NCI-H187 treated with DMSO at 0.1 percent for 48 hours (cell line): ENCODE measurements at regions not wholly inside any gene's neighbourhood (a gene's known extent, or its start where the extent isn't known, plus 50 kb on each side); places are given as distances from the start of the nearest gene placed in this dataset.

ENCODE experiments used
- DNase-seq: peaks from one replicate; lab custom pipeline; 2025; lab: John Stamatoyannopoulos, UW

- no peak for DNase-seq
Observed at GRCh38 chr5:166317425-166317824, 1974.0 kb upstream of the WWC1 start.

DNA sequence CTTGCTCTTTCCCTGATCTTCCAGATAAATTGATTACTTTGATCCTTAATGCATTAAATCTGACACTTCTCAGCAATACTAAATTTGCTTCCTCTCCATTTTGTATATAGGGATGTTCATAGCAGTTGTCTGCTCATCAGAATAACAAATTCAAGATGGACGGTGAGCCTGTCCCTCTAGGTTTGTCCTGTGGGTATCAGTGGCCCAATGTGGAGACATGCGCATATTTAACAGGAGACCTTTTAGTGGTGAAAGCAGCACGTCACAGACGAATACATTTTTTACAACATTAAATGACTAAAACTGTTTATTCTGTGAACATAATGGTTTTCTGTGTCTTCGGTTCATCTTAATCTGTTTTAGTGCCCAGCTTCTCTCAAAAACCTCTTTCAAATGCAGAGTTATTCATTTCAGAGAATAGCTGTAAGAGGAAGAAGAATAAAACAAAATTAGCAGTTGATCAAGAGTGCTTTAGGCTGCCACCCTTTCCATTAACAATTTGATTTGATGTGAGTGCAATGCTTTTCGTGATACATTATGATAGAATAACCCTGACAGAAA, 1970.4 kb upstream of the WWC1 start:
- DNase-seq = no peak

- no peak for DNase-seq
Observed at GRCh38 chr5:166324372-166324771, 1967.1 kb upstream of the WWC1 start.

DNA sequence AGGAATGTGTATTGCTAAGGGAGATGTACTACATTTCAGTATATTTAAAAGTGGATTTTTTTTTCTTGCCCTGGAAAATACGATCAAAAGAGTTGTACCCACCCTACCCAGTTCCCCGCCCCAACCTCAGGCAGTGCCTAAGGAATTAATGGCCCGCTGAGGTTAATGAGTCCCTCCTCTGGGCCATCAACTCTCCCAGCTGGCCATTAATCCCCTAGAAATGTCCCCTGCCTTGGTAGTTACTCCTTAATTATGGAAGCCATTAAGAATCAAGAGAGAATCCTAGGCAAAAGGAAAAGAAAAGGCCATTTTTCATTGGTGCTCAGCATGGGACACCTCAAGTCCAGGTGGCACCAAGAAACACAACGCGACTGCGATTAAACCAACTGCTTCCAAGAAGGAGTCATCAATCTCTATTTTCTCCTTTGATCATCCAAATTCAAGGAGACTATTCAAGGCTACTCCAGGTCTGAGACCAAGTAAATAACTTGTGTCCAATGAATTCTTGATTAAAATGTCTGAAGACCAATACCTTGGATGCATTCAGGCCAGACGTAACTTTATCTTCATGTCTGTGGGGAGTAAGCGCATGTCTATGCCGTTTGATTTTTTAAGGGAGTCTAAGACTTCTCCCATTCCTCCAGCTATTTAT, 1962.2 kb upstream of the WWC1 start:
- DNase-seq = no peak

- DNase-seq = no peak
Observed at GRCh38 chr5:166330036-166330435, 1961.4 kb upstream of the WWC1 start.

DNA sequence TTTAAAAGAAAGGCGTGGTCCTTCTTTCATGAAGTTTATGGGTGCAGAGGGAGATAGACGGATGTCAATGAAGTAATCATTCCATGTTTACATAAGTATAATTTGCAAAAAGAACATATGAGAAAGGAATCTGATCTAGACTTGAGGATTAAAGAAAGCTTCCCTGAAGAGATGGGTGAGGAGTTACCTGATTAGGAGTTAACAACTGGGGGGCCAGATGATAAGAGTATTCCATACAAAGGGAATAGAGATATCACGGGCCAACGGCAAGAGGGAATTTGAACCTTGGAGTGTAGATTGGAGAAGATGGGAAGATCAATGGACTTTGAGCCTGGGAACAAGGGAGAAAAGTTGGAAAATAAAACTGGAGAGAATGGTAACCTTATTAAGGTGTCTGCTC, 1959.9 kb upstream of the WWC1 start:
- DNase-seq = no peak

- no peak for DNase-seq
Observed at GRCh38 chr5:166338801-166339200, 1952.6 kb upstream of the WWC1 start.

- DNase-seq = no peak
Observed at GRCh38 chr5:166340039-166340438, 1951.4 kb upstream of the WWC1 start.

DNA sequence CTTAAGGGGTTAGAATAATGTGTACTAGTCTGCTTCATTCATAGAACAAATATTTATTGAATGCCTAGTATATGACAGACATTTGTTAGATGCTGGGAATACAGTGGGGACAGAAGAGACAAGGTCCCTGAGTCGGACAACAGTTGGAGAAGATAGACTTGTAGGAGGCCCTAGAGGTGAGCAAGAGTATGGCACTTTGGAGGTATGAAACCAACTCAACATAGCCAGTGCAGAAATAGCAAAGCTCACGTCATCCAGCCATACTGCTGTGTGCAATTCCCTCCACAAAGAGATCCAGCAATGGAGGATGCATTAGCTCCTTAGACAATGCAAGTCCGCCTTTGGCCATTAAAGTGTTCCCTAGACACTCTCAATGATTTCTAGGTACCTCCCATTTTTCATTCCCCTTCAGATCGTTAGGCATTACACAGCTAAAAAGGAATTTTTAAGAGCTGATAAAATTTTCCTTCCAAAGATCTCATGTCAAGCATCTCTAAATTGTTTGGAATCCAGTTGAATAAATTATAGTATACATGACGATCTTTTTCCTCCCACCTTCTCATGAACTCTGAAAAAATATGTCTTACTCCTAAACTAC, 1949.6 kb upstream of the WWC1 start:
- no peak for DNase-seq

DNA sequence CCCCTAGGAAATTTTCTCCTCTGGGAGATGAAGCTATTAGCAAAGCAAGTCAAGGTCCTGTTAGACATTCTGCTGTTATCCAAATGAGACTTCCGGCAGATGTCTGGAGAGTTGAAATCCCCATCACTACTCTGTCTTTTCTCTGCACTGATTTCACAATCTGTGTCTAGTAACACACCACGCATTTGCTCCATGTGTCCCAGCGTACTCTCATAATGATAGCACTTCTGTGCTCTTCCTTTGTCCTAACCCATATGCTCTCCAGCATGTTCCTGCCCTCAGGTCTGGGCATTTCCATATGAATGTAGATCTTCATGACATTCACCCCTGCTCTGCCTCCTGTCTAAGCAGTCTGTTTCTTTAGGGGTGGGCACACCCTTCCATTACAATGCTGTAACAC, 1949.0 kb upstream of the WWC1 start:
- DNase-seq = no peak

GRCh38 chr5:166346726-166347374, 1944.6 kb upstream of the WWC1 start:
- DNase-seq = no peak

DNA sequence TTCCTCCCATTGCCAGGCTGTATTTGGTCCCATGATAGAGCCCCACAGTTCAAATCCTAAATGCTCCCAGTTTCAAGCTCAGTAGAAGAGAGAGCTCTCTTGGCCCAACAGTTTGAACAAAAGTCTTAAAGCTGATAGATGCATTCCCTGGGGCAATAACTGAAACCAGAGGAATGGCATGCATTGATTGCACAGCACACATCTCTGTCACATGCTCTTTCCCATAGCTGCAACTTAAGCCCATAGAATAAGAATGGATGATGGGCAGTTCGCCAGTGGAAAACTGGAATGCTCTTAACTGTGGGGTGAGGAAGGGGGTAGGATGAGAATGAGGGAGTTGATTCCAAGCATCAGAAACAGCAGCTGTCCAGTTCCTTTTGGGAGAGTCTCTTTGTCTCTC, 1942.4 kb upstream of the WWC1 start:
- DNase-seq = no peak

- no peak for DNase-seq
Observed at GRCh38 chr5:166353580-166353979, 1937.9 kb upstream of the WWC1 start.

DNA sequence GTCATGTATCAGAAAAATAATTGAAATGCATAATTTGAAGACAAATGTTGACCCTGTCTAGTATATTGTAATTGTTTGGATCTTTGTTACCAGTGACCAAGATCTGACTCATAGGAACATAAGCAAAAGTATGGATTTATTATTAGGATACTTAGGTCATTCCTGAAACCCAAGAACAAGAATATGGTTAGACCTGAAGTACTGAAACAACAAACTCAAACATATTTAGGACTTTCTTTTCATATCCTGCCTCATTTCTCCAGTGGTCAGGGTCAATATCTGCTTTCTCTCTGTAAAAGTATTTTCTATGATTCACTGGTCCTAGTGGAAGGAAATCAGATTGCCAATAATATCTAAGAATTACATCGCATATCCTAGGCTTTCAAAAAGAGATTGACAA, 1937.1 kb upstream of the WWC1 start:
- DNase-seq = no peak

- no peak for DNase-seq
Observed at GRCh38 chr5:166356096-166356495, 1935.3 kb upstream of the WWC1 start.

GRCh38 chr5:166358127-166358830, 1933.2 kb upstream of the WWC1 start:
- DNase-seq = no peak

- DNase-seq = no peak
Observed at GRCh38 chr5:166363087-166363760, 1928.2 kb upstream of the WWC1 start.

DNA sequence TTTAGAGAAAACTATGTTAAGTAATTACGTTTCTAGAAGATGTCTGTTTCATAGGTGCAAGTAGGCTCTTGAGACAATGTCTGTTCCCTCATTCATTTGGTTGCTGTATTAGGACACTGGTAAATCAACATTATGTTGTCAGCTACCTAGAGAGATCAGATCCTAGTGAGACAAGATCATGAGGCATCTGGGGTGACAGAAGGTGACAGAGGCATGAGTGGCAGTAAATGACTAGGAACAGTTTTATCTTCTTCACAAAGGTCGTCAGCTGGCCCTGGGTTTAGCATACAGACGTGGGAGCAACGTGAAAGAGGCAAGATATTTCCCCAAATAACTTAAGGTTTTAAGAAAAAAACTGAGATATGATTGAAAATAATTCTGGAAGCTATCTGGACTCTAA, 1926.3 kb upstream of the WWC1 start:
- DNase-seq = no peak

- no peak for DNase-seq
Observed at GRCh38 chr5:166367391-166367790, 1924.1 kb upstream of the WWC1 start.

GRCh38 chr5:166369346-166369745, 1922.1 kb upstream of the WWC1 start:
- DNase-seq = no peak

DNA sequence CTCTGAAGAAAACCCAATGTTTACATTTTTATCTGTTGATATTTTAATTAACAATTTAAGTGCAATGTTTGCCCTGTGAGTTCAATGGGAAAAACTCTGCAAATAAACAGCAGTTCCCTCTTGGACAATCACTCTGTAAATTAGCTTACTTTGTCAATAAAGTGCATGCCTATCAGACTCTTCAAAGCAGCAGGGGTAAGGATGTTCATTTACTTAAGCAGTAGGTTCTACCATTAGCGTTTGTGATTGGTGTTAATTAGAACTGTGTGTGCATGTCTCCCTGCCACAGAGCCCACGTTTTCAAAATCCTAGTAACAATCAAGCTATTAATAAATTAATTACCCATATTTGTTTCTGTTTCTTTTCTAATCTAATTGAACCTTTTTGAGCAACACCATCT, 1921.6 kb upstream of the WWC1 start:
- DNase-seq = no peak
